MCF 10A (cell line): ENCODE measurements at regions not wholly inside any gene's neighbourhood (a gene's known extent, or its start where the extent isn't known, plus 50 kb on each side); places are given as distances from the start of the nearest gene placed in this dataset.

ENCODE experiments used
- BruUV-seq: library from RNA; stranded (reverse); fragments of 400-500 nt; replicated peaks from 2 replicates; lab custom pipeline; 2021; lab: Mats Ljungman, UMichigan
- CTCF ChIA-PET: fragments of 300-600 bp; sonication (Branson Sonifier 250); formaldehyde crosslinking; extraction: SDS; loops from one replicate; lab custom pipeline; 2021; ENCODE audit warnings: antibody characterized with exemption, inconsistent platforms; lab: Yijun Ruan, JAX
- POLR2A ChIA-PET: fragments of 300-600, 350-650 bp; sonication (Branson Sonifier 250); formaldehyde crosslinking; extraction: SDS; loops from one replicate; lab custom pipeline; 2020; ENCODE audit warnings: antibody characterized with exemption, inconsistent platforms; lab: Yijun Ruan, JAX
- DNase-seq: peaks from one replicate; pipeline ENCODE4 v3.0.0-alpha.2; 2018; ENCODE audit not compliant: unreplicated experiment
- H3K27ac Mint-ChIP-seq: one replicate; pipeline ENCODE4 v1.8.0; 2022; ENCODE audit warnings: mild to moderate bottlenecking, low read depth, mixed read lengths; ENCODE audit not compliant: unreplicated experiment
- H3K27me3 Mint-ChIP-seq: one replicate; pipeline ENCODE4 v1.8.0; 2022; ENCODE audit warnings: mixed read lengths; ENCODE audit not compliant: insufficient read depth, unreplicated experiment
- H3K36me3 Mint-ChIP-seq: one replicate; pipeline ENCODE4 v1.8.0; 2022; ENCODE audit warnings: mild to moderate bottlenecking, moderate library complexity, mixed read lengths; ENCODE audit not compliant: insufficient read depth, unreplicated experiment
- H3K4me1 Mint-ChIP-seq: one replicate; pipeline ENCODE4 v1.8.0; 2022; ENCODE audit warnings: mixed read lengths; ENCODE audit not compliant: insufficient read depth, unreplicated experiment
- H3K4me3 Mint-ChIP-seq: one replicate; pipeline ENCODE4 v1.8.0; 2022; ENCODE audit warnings: mild to moderate bottlenecking, moderate library complexity, mixed read lengths; ENCODE audit not compliant: unreplicated experiment
- H3K9me3 Mint-ChIP-seq: one replicate; pipeline ENCODE4 v1.8.0; 2022; ENCODE audit warnings: mixed read lengths; ENCODE audit not compliant: unreplicated experiment
- intact Hi-C: fragments of 100-400 bp; cut with micrococcal nuclease; formaldehyde crosslinking; loops from 2 replicates; pipeline ENCODE4 v1.14.1; 2022
- TF ChIP-seq, protein P1 (sequence below): fragments of 200-600 bp; IDR thresholded peaks from one replicate; pipeline ENCODE4 v1.8.0; 2022; ENCODE audit warnings: antibody characterized with exemption, mild to moderate bottlenecking; ENCODE audit not compliant: unreplicated experiment

- Mint-ChIP-seq H3K4me1 (no peaks in the 10 kb centered on the region), H3K27ac (no peak overlapping the region), H3K27me3 (peaks cover 10% of the 10 kb centered on the region), H3K36me3 (no peaks in the 10 kb centered on the region), H3K4me3 (no peak overlapping the region), H3K9me3 (no peaks in the 10 kb centered on the region)
- CTCF ChIA-PET, result interaction anchor here (0.7 kb wide), 1 partner anchor 29 kb away, joined by 3 read pairs; no protein-coding TSS in a partner anchor
- intact Hi-C loops, result no loop called here
- TF ChIP-seq, protein P1, sequence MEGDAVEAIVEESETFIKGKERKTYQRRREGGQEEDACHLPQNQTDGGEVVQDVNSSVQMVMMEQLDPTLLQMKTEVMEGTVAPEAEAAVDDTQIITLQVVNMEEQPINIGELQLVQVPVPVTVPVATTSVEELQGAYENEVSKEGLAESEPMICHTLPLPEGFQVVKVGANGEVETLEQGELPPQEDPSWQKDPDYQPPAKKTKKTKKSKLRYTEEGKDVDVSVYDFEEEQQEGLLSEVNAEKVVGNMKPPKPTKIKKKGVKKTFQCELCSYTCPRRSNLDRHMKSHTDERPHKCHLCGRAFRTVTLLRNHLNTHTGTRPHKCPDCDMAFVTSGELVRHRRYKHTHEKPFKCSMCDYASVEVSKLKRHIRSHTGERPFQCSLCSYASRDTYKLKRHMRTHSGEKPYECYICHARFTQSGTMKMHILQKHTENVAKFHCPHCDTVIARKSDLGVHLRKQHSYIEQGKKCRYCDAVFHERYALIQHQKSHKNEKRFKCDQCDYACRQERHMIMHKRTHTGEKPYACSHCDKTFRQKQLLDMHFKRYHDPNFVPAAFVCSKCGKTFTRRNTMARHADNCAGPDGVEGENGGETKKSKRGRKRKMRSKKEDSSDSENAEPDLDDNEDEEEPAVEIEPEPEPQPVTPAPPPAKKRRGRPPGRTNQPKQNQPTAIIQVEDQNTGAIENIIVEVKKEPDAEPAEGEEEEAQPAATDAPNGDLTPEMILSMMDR, result no peak
- POLR2A ChIA-PET, result no interaction called here
- no peak for DNase-seq
- no TSS peak for BruUV-seq
Measured at GRCh38 chr12:24087294-24087693, 137.8 kb upstream of the SOX5 start.

- no peak overlapping the region for H3K4me3 Mint-ChIP-seq
- peaks cover 20% of the 10 kb centered on the region for H3K27me3 Mint-ChIP-seq
- no peaks in the 10 kb centered on the region for H3K4me1 Mint-ChIP-seq
- no peak for DNase-seq
- no peaks in the 10 kb centered on the region for H3K36me3 Mint-ChIP-seq
- no TSS peak for BruUV-seq
- POLR2A ChIA-PET, result no interaction called here
- CTCF ChIA-PET, result interaction anchor here (1.6 kb wide), 1 partner anchor 14 kb away, joined by 4 read pairs; no protein-coding TSS in a partner anchor
- TF ChIP-seq, protein P1, result no peak
- intact Hi-C loops, result no loop called here
- no peaks in the 10 kb centered on the region for H3K9me3 Mint-ChIP-seq
- H3K27ac Mint-ChIP-seq, result no peak overlapping the region
Measured at GRCh38 chr12:24084800-24085199, 135.3 kb upstream of the SOX5 start.

DNA sequence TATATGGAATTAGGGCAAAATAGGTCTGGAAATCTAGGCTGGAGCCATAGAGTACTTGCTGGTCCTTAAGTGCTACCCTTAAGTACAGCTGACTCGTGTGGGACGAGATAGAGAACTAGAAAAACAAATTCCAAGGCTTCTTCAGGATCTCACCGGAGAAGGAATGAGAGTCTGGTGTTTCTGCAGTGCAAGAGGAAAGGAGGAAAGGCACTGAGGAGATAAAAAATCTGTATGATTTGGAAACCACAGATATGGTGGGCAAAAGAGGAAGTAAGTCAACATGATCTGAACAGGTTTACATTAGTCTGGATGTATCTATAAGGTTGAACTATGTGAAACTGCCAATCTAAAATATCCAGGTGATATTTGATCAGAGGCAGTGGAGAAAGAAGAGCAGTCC, 134.4 kb upstream of the SOX5 start:
- intact Hi-C loops, result no loop called here
- no peak overlapping the region for H3K27ac Mint-ChIP-seq
- no peaks in the 10 kb centered on the region for H3K9me3 Mint-ChIP-seq
- ChIA-PET CTCF (interaction anchor here (1.6 kb wide), 1 partner anchor 13 kb away, joined by 4 read pairs; no protein-coding TSS in a partner anchor), POLR2A (no interaction called here)
- TF ChIP-seq, protein P1, result no peak
- BruUV-seq, result no TSS peak
- DNase-seq, result no peak
- no peaks in the 10 kb centered on the region for H3K4me1 Mint-ChIP-seq
- H3K27me3 Mint-ChIP-seq, result peaks cover 20% of the 10 kb centered on the region
- no peak overlapping the region for H3K4me3 Mint-ChIP-seq
- no peaks in the 10 kb centered on the region for H3K36me3 Mint-ChIP-seq

DNA sequence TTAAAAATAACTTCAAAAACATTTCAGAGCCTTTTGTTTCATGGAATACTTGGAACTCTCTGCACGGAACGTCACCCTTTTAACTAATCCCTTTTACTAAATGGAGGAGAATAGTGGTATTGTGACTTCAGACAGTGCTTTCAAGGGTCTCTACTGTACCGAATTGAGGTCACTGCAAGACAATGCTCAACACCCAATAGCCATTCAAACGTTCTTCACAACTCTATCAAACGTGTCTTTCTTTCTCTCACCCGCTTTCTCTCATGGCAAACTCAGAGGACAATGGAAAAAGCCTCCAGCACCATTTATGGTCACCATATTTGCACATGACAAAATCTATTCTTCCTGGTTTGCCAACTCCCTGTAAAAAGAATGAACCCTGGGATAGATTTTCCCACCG, 132.1 kb upstream of the SOX5 start:
- Mint-ChIP-seq H3K36me3 (no peaks in the 10 kb centered on the region), H3K9me3 (no peaks in the 10 kb centered on the region), H3K27me3 (peaks cover 20% of the 10 kb centered on the region), H3K4me1 (no peaks in the 10 kb centered on the region), H3K4me3 (no peak overlapping the region), H3K27ac (no peak overlapping the region)
- no peak for DNase-seq
- POLR2A ChIA-PET, result no interaction called here
- BruUV-seq, result no TSS peak
- TF ChIP-seq, protein P1, result no peak
- intact Hi-C loops, result no loop called here
- CTCF ChIA-PET, result no interaction called here
